Neural cell (in vitro differentiated cells): ENCODE measurements at regions not wholly inside any gene's neighbourhood (a gene's known extent, or its start where the extent isn't known, plus 50 kb on each side); places are given as distances from the start of the nearest gene placed in this dataset.

Source experiments
- H2AFZ ChIP-seq: fragments of 200-600, 300-800 bp; sonication (generic), shearing (Covaris generic); 2 replicates; pipeline ENCODE4 v1.6.0; 2014; ENCODE audit warnings: low read depth, mild to moderate bottlenecking, antibody characterized with exemption, low read length, moderate library complexity
- H3F3A ChIP-seq: fragments of 200-600 bp; shearing (Covaris generic); 2 replicates; pipeline ENCODE4 v1.6.1; 2016; ENCODE audit warnings: mild to moderate bottlenecking, moderate library complexity, mixed read lengths, antibody characterized with exemption, low read length; ENCODE audit not compliant: insufficient read depth, poor library complexity, severe bottlenecking
- H3K27ac ChIP-seq: fragments of 200-600, 300-800 bp; sonication (generic), shearing (Covaris generic); 2 replicates; pipeline ENCODE4 v1.5.1; 2014; ENCODE audit warnings: mild to moderate bottlenecking, low read length, moderate library complexity
- H3K27me3 ChIP-seq: fragments of 300-800, 200-600 bp; sonication (generic), shearing (Covaris generic); 2 replicates; pipeline ENCODE4 v1.6.0; 2014; ENCODE audit warnings: mild to moderate bottlenecking, low read depth, low read length, moderate library complexity; ENCODE audit not compliant: insufficient read depth
- H3K36me3 ChIP-seq: fragments of 300-800, 200-600 bp; sonication (generic), shearing (Covaris generic); 2 replicates; pipeline ENCODE4 v1.5.1; 2014; ENCODE audit warnings: mild to moderate bottlenecking, antibody characterized with exemption, low read length, moderate library complexity; ENCODE audit not compliant: insufficient read depth
- H3K4me2 ChIP-seq: fragments of 300-800, 200-600 bp; sonication (generic), shearing (Covaris generic); 2 replicates; pipeline ENCODE4 v1.6.0; 2014; ENCODE audit warnings: mild to moderate bottlenecking, low read length
- H3K4me3 ChIP-seq: fragments of 300-800, 200-600 bp; sonication (generic), shearing (Covaris generic); 2 replicates; pipeline ENCODE4 v1.5.1; 2014; ENCODE audit warnings: mild to moderate bottlenecking, low read length, moderate library complexity
- H3K79me2 ChIP-seq: fragments of 200-600 bp; shearing (Covaris generic); replicated peaks from 2 replicates; pipeline ENCODE4 v1.6.0; 2014; ENCODE audit warnings: mild to moderate bottlenecking, low read length, moderate library complexity; ENCODE audit not compliant: insufficient read depth
- H3K9ac ChIP-seq: fragments of 300-800, 200-600 bp; sonication (generic), shearing (Covaris generic); 2 replicates; pipeline ENCODE4 v1.6.1; 2016; ENCODE audit warnings: mild to moderate bottlenecking, low read length, mixed read lengths
- H3K9me2 ChIP-seq: fragments of 200-600 bp; shearing (Covaris generic); 2 replicates; pipeline ENCODE4 v1.6.1; 2016; ENCODE audit warnings: mild to moderate bottlenecking, low read length, mixed read lengths; ENCODE audit not compliant: insufficient read depth
- H3K9me3 ChIP-seq: fragments of 200-600, 300-800 bp; sonication (generic), shearing (Covaris generic); 2 replicates; pipeline ENCODE4 v1.6.1; 2016; ENCODE audit warnings: mild to moderate bottlenecking, mixed run types, low read length, moderate library complexity, mixed read lengths
- H4K20me1 ChIP-seq: fragments of 200-600 bp; shearing (Covaris generic); 2 replicates; pipeline ENCODE4 v1.6.1; 2016; ENCODE audit warnings: mild to moderate bottlenecking, mixed run types; ENCODE audit not compliant: insufficient read depth
- EP300 ChIP-seq: fragments of 450-650 bp; conservative IDR thresholded peaks from 2 replicates; pipeline ENCODE4 v1.6.1; 2014; ENCODE audit warnings: antibody characterized with exemption, mild to moderate bottlenecking, moderate library complexity; ENCODE audit not compliant: poor library complexity, severe bottlenecking
- EZH2 ChIP-seq: fragments of 200-600, 300-800 bp; shearing (Covaris generic), sonication (generic); IDR thresholded peaks from 2 replicates; pipeline ENCODE4 v1.6.1; 2014; ENCODE audit warnings: antibody characterized with exemption, low read length, borderline replicate concordance, mild to moderate bottlenecking; ENCODE audit not compliant: insufficient read depth, poor library complexity, severe bottlenecking
- MXI1 ChIP-seq: fragments of 450-650 bp; conservative IDR thresholded peaks from 2 replicates; pipeline ENCODE4 v1.6.1; 2014; ENCODE audit warnings: antibody characterized with exemption, mild to moderate bottlenecking; ENCODE audit not compliant: poor library complexity, severe bottlenecking
- POLR2AphosphoS5 ChIP-seq: IDR thresholded peaks from 2 replicates; pipeline ENCODE4 v1.6.1; 2012
- RAD21 ChIP-seq: fragments of 450-650 bp; conservative IDR thresholded peaks from 2 replicates; pipeline ENCODE4 v1.6.1; 2014; ENCODE audit warnings: antibody characterized with exemption, mild to moderate bottlenecking, moderate library complexity
- SMC3 ChIP-seq: fragments of 450-650 bp; conservative IDR thresholded peaks from 2 replicates; pipeline ENCODE4 v1.6.1; 2014; ENCODE audit warnings: antibody characterized with exemption, mild to moderate bottlenecking, moderate library complexity; ENCODE audit not compliant: poor library complexity
- TAF1 ChIP-seq: IDR thresholded peaks from 2 replicates; pipeline ENCODE4 v1.6.1; 2012; ENCODE audit warnings: low read depth
- TF ChIP-seq, protein P1 (sequence below): fragments of 450-650 bp; IDR thresholded peaks from 2 replicates; pipeline ENCODE4 v1.5.1; 2014; ENCODE audit warnings: antibody characterized with exemption, mild to moderate bottlenecking, moderate library complexity; ENCODE audit not compliant: poor library complexity, severe bottlenecking
- TF ChIP-seq, protein P2 (sequence below): IDR thresholded peaks from 2 replicates; pipeline ENCODE4 v1.6.1; 2012; ENCODE audit warnings: borderline replicate concordance

DNA sequence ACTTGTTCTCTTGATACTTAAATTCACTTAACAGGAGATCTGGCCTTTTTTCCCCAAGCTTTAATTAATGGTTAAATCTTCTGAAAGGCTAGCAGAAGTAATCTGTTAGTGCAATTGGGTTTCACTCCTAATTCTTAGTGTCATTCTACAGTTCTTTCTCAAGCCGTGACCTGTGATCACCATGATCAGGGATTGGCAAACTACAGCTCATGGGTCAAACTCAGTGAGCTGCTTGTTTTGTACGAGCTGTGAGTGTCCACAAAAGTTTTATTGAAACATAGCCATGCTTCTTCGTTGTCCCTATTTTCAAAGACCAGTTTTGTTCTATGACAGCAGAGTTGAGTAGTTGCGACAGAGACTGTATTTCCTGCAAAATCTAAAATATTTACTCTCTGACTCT is 109.4 kb upstream of the KCNJ15 start:
- H3F3A ChIP-seq, result no peaks in the 10 kb centered on the region
- TF ChIP-seq EZH2 (no peak), MXI1 (no peak), SMC3 (no peak), TAF1 (no peak), EP300 (no peak), RAD21 (no peak), POLR2AphosphoS5 (no peak)
- TF ChIP-seq, protein P1, sequence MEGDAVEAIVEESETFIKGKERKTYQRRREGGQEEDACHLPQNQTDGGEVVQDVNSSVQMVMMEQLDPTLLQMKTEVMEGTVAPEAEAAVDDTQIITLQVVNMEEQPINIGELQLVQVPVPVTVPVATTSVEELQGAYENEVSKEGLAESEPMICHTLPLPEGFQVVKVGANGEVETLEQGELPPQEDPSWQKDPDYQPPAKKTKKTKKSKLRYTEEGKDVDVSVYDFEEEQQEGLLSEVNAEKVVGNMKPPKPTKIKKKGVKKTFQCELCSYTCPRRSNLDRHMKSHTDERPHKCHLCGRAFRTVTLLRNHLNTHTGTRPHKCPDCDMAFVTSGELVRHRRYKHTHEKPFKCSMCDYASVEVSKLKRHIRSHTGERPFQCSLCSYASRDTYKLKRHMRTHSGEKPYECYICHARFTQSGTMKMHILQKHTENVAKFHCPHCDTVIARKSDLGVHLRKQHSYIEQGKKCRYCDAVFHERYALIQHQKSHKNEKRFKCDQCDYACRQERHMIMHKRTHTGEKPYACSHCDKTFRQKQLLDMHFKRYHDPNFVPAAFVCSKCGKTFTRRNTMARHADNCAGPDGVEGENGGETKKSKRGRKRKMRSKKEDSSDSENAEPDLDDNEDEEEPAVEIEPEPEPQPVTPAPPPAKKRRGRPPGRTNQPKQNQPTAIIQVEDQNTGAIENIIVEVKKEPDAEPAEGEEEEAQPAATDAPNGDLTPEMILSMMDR, result no peak
- TF ChIP-seq, protein P2, sequence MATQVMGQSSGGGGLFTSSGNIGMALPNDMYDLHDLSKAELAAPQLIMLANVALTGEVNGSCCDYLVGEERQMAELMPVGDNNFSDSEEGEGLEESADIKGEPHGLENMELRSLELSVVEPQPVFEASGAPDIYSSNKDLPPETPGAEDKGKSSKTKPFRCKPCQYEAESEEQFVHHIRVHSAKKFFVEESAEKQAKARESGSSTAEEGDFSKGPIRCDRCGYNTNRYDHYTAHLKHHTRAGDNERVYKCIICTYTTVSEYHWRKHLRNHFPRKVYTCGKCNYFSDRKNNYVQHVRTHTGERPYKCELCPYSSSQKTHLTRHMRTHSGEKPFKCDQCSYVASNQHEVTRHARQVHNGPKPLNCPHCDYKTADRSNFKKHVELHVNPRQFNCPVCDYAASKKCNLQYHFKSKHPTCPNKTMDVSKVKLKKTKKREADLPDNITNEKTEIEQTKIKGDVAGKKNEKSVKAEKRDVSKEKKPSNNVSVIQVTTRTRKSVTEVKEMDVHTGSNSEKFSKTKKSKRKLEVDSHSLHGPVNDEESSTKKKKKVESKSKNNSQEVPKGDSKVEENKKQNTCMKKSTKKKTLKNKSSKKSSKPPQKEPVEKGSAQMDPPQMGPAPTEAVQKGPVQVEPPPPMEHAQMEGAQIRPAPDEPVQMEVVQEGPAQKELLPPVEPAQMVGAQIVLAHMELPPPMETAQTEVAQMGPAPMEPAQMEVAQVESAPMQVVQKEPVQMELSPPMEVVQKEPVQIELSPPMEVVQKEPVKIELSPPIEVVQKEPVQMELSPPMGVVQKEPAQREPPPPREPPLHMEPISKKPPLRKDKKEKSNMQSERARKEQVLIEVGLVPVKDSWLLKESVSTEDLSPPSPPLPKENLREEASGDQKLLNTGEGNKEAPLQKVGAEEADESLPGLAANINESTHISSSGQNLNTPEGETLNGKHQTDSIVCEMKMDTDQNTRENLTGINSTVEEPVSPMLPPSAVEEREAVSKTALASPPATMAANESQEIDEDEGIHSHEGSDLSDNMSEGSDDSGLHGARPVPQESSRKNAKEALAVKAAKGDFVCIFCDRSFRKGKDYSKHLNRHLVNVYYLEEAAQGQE, result no peak
- no peaks in the 10 kb centered on the region for H3K36me3 ChIP-seq
- no peaks in the 10 kb centered on the region for H3K9me2 ChIP-seq
- no peak overlapping the region for H3K27ac ChIP-seq
- no peak overlapping the region for H3K4me3 ChIP-seq
- no peaks in the 10 kb centered on the region for H3K9me3 ChIP-seq
- no peaks in the 10 kb centered on the region for H4K20me1 ChIP-seq
- no peaks in the 10 kb centered on the region for H3K27me3 ChIP-seq
- no peak overlapping the region for H2AFZ ChIP-seq
- no peaks in the 10 kb centered on the region for H3K79me2 ChIP-seq
- no peak overlapping the region for H3K9ac ChIP-seq
- H3K4me2 ChIP-seq, result no peak overlapping the region

DNA sequence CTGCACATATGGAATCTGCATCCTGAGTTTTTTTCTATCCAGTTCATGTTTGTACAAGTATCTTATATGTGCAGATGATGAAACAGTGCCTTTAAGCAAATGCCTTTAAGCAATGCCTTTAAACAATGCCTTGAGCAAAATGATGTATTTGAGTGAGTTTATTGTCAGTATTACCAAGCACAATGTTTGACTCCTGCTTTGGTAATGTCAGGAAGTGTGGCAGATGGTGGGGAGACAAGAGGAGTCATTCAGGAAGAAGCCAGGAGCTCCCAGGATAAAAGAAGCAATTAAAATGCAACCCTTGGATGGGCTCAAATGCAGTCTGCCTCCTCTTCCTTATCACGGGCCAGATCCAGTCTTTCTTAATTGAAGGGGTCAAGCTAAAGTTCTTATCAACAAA is 108.7 kb upstream of the KCNJ15 start:
- Histone ChIP-seq H3F3A (no peaks in the 10 kb centered on the region), H3K27ac (no peak overlapping the region), H3K4me2 (no peak overlapping the region), H3K27me3 (no peaks in the 10 kb centered on the region), H3K9me3 (no peaks in the 10 kb centered on the region), H3K79me2 (no peaks in the 10 kb centered on the region), H3K4me3 (no peak overlapping the region), H2AFZ (no peak overlapping the region), H4K20me1 (no peaks in the 10 kb centered on the region), H3K36me3 (no peaks in the 10 kb centered on the region), H3K9ac (no peak overlapping the region), H3K9me2 (no peaks in the 10 kb centered on the region)
- TF ChIP-seq, protein P2, result no peak
- no peak for TF ChIP-seq EP300
- TF ChIP-seq POLR2AphosphoS5, result no peak
- TF ChIP-seq EZH2, result no peak
- TF ChIP-seq, protein P1, result no peak
- no peak for TF ChIP-seq RAD21
- TF ChIP-seq TAF1, result no peak
- no peak for TF ChIP-seq SMC3
- TF ChIP-seq MXI1, result no peak
